ENCODE measurements at regions not wholly inside any gene's neighbourhood (a gene's known extent, or its start where the extent isn't known, plus 50 kb on each side); places are given as distances from the start of the nearest gene placed in this dataset.
"Not testable (repeated sequence)": the region's sequence is repeated elsewhere in the genome, so short reads cannot be mapped to it uniquely, and the experiment has no call there.

DNA sequence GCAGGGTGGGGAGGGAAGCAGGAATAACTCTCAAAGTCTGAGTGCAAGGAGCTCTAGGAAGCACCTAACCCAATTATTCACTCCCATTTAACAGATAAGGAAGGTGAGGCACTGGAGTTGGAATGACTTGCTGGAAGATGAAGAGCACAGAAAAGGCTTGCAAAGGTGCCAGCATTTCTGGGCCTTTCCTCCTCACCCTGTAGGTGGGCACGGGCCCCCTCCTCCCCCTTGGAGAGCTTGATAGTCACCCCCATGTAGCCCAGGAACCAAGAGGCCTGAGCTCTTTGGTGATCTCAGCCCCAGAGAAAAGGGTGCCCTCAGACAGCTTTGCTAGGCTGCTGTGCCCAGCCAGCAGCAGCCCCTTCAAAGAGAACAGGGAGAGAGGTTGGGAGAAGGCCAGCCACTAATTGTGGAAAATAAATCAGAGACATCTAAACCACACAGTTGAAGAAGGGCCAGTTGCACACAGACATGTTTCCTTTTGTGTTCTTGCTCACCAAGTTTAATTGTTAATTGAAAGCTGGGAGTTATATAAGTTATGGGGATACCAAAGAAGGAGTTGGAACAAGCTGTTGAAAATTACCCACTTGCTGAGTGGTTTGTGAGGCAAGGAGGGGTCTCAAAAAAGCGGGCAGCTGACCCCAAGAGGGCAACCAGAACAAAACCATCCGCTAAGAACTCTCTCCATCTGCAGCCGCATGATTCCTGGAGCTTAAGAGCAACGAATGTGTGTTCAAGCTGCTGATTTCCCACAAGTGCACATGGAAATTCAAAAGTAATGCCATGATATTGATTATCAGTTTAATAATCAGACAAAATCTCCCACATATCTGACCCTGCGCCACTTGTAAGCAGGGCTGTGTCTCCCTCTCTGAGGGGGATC lies 77.0 kb downstream of the MRPL14 start:
- no peak for DNase-seq

DNA sequence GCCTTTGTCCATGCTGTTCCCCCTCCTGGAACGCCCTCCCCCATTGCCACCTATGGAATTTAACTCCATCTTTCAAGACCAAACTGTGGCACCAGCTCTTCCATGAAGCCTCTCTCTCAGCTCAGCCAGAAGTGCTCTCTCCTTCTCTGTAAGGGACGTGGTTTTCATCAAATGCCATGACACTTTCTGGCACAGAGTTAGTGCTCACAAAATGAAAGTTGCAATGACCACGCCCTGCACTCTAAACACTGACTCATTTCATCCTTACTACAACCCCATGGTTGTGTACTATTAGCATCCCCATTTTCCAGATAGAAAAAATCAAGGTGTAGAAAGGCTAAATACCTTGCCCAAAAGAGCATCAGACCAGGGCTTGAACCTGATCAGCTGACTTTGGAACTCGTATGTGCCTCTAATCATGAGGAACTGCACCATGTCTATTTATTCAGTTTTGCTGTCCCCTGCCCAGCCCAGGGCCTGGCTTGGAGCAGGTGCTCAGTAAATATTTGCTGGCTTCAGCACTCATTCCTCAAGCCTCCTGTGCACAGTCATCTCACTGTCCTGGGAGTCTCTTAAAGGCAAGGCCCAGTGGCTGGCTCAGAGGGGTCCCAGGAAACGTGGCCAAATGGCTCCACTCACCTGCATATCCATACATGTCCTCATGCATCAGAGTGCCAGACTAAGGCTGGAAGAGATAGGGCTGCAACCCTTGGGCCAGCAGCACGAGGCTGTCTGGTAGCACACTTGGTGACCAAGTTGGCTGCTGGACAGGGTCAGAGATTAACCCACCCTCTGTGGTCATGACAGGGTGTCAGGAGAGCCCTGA lies 77.9 kb downstream of the MRPL14 start:
- no peak for DNase-seq

DNA sequence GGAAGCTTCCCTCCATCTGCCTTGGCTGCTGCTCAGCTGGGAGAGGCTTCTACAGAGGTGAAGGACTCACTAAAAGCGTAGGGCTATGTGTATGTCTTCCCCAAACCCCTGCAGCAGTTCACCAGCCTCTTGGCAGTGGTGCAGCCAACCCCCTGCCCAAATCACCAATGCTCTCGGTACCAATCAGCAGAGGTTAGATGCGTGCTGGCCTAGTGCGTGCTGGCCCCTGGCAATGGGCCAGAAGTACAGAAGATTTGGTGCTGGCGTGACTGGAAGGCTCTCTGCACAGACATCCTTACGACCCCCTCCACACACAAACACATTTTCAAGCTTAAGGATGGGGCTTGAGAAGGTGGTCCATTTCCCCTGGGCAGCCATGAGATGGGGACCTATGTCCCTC lies 79.0 kb downstream of the MRPL14 start:
- no peak for DNase-seq

DNA sequence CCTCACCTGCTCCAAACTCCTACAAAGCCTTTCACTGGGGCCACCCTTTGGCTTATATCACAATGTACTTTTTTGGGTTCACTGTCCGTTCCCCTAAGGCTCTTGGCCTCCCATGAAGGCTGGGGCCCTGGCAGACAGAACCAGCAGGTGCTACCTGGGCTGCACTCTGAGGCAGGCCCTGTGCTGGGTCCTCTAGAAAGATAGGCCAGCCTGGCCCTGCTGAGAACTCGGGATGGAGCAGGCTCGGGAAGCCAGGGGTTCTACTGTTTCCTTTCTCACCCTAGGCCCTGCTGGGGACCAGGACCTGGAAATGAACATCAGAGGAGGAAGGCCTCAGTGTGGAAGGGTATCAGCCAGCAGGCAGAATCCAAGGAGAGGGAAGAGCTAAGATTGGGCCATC lies 79.5 kb downstream of the MRPL14 start:
- DNase-seq: no peak

DNA sequence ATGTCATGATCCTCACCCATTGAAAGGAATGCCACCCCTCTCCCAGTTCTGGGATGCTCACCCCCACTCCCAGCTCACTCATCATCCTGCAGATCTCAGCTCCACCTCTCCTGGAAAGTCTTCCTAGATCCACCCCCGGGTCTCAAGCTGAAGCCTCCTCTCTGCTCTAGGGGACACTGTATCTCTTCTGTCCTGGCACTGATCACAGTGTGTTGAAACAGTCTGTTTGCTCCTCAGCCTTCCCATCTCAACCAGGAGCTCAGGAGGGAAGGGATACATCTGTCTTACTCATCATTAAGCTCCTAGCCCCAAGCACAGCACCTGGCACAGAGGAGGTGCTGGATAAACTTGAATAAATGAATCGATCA lies 80.1 kb downstream of the MRPL14 start:
- DNase-seq: no peak

DNA sequence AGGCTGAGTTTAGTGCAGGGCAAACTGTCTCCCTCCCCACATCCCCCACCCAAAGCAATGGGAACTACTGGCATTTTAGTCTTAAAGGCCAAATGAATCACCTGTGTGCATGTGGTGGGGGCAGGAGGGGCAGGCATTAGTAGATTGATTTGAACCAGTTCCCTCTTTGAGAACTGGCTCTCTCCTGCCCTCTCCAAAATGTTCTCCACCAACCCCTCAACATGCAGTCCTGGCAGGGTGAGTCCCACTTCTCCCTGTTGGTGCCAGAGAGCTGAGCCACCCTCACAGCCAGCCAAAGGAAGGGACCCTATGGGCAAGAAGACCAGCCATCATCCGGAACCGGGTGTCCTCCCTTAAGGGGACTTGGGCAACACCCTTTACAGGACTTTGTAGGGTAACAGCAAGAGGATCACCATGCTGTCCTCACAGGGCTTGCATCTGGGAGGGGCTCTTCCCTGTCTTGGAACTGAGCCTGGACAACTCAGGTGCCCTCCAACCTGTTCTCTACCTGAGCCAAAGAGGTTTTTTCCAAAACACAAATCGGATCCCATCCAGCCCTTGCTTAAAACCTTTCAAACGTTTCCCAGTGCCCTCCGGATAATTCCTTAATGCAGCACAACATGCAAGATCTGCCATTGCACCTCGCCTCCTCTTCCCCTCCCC lies 80.6 kb downstream of the MRPL14 start:
- DNase-seq: no peak

DNA sequence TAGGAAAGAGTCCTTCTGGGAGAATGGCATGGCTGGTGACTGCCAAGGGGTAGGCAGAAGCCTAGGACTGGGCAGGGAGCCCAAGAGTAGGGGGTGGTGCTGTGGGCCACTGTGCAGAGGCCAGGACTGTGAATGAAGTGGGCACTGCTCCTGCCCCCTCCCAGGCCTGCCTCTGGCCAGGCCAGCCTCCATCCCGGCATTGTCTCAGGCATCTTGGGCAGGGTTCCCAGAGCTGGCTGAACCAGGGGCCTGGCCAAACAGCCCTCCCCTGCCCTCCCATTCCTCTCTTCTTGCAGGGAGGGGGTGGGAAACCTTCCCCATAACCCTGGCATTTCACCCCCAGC lies 81.6 kb downstream of the MRPL14 start:
- DNase-seq: no peak

DNA sequence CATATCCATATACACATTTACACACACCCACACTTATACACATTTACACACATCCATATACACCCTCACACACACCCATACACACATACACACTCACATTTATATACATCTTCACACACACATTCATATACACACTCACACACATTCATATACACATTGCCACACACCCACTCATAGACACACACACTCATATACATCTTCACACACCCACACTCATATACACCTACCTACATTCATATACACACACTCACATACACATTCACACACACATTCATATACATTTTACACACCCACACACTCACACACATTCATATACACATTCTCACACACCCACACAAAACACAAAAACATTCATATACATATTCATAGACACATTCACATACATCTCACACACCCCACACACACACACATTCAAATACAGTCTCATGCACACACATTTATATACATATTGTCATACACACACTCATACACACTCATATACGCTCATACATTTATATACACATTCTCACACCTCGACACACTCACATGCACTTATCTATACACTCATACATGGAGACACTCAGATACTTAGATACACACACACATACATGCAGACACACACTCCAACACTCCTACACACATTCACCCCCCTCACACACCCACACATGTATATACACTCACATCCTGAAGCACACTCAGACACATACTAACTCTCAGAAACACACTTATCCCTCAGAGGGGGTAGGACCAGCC lies 82.1 kb downstream of the MRPL14 start:
- DNase-seq: no peak

DNA sequence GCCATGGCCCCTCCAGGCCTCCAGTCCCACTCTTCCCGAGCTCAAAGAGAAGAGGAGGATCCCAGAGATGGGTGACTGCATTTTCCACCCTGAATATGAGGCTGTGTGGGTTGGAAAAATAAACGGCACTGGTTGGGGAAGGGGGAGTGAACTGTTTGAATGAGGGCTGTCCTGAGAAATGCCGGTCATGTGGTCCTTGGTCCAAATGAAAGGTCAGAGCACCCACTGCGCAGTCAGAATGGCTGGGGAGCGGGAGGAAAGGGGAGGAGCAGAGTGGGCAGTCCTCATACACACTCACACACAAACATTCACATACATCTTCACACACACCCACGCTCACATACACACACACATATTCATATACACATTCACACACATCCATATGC lies 83.1 kb downstream of the MRPL14 start:
- DNase-seq: no peak

DNA sequence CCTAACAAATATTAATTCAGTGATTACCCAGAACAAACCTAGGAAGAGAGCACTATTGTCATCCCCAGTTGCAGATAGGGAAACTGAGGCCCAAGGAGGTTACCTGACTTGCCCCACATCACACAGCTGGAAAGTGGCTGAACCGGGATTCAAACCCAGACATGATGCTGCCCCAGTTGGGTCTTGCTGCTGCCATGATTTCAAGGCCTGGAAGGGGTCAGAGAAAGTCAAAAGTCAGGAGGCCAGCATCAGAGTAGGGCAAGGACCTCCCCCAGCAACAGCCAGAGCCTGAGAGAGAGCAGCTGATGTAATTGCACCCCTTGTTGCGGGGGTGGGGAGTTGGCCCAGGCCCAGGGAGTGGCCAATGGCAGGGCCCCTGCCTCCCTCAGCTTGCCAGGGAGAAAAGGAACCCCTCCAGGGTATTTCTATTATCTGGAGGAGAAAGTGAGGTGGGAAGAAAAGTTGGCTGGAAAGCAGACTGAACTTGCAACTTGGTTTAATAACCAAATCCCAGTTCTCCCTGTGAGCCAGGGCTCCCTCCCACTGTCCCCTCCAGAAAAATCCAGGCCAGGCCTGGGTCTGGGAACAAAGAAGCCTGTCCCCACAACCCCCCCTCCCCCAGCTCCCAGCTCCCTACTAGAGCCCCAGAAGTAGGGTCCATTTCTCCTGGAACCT lies 83.6 kb downstream of the MRPL14 start:
- no peak for DNase-seq

DNA sequence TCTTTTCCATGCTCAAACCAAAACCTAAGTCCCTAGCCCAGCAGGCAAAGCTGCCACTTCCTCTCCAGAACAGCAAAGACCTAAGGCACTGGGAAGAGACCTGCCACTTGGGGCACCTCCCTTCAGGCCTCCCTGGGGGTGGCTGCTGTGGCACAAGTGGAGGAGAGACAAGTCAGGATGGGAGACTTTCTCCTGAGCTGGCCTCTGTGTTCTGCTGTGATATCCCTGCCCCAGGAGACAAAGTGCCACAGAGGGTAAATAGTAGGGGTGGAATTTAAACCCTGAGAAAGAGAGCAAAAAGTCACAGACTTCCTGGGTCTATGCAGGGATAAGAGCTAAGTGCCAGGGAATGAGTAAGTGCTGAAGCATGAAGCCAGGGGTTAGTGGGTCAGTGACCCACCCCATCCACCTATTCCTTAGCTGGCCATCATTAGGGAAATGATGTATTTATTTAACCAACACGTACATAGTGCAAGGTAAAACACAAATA lies 84.2 kb downstream of the MRPL14 start:
- DNase-seq: no peak

DNA sequence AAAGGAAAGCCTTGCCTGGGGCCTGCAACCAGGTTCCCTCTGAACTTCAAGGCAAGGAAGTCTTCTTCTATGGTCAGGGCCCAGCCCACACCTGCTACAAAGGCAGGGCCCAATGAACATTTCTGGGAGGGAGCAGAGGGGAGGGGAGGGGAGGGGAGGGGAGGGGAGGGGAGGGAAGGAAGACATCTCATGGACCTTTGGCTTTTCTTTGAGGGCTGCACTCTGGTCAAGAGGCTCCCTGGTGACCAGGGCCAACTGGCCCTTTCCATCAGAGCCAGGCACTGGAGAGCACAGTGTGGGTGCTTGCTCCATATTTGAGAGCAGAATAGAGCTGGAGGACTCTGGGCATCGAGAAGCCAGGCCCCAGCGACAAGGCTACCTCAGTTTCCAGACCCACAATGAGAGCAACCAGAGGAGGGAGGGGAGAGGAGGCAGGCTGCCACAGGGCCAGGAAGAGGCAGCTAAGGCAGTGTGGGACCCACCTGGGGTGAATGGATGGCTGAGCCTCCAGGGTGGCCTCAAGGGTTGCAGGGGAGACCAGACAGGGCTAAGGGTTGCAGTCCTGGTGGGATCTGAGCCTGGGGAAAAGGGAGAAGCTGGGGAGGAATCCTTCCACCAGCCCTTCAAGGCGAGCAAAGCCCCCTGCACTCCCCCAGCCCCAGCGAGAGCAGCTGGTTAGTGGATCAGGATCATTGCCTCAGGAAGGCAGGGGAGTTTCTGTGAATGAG lies 84.8 kb downstream of the MRPL14 start:
- DNase-seq: no peak

DNA sequence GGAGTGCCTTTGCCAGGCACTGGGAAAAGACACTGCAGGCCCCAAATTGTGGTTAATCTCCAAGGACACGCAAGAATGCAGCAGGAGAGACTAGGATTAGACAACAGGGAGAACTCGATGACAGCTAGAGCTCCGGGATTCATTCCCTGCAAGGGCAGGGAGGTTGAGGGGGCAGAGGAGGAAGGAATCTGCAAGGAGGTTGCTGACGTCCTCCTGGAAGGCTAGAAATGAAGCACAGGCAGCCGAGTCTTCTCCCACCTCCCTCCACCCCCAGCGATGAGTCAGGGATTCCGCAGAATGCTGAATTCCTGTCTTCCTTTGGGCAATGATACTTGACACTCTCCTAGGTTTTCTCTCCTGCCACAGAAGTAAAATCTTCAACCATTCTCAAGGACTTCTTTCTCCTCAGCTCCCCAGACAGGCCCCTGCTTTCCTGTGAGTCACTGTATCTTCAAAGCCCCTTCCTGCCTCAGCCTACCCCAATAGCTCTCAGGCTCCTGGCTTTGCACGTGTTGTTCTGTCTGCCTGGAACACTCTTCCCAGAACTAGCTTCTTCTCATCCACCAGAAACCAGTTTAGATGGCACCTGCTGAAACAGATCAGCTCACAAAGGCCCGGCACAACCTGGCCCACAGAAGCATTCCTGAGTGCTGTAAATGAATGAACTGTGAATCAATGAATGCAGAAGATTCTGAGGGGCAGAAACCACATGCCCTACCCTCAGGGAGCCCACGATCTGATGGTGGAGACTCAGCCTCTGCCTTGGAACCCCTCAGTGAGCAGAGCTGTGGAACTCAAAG lies 85.6 kb downstream of the MRPL14 start:
- no peak for DNase-seq

DNA sequence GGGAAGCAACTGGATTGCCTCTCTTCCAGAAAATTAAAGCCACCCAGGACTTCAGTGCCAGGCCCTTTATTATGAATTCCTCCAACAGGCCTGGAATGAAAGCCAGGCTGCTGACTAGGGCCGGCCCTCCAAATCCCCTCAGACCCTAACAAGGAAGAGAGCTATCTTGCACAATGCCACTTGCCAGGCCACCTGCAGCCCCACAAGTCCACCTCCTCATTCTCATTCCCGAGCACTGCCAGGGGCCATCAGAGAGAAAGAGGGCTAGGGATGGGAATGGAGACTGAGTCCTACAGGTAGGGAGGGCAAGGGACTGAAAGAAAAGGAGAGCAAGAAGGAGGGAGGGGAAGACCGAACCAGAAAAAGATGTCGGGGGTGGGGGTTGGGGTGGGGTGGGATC lies 86.5 kb downstream of the MRPL14 start:
- no peak for DNase-seq

DNA sequence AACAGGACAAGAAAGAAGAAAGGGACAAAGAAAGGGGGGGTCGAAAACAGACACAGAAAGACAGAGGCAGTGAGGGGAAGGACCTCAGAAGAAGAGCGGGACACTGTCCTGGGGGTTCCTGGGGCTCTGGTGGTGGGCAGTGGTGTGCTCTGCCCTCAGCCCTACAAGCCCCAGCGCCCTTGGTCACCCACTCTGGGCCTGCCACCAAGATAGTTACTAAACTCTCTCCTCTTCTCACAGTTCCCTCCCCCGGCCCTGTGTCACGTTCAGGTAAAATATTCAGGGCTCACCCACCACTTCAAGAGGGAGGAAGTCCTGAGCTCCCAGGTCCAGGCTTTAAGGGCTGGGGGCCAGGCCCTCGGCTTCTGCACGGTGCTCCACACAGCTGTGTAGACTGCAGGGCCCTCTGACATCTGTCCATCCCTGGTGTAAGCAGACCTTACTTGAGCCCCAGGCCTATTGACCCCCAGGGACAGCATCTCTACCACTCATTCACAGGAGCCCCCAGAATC lies 87.4 kb downstream of the MRPL14 start:
- DNase-seq: no peak

DNA sequence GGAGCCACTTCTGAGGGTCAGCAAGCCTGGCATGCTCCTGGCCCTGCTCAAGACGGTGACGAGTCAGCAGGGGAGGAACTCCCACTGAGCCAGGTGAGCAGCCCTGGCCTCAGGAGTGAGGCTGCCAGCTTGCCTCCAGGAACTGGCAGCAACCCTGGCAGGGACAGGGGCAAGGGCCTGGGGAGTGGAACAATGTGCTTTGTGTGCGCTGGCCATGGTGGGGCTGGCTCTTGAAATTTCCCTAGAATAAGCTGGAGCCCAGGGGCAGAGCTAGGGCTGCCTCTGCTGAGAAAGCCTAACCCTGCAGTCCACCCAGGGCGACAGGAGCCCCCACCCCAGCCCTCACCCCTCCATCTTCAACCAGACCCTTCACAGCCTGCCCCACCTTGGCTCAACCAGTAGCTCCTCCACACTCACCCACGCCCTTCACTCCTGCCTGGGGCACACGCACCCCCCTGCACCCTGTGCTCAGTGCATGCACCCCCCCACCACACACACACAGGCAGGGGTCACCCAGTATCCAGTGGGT lies 88.0 kb downstream of the MRPL14 start:
- no peak for DNase-seq

DNA sequence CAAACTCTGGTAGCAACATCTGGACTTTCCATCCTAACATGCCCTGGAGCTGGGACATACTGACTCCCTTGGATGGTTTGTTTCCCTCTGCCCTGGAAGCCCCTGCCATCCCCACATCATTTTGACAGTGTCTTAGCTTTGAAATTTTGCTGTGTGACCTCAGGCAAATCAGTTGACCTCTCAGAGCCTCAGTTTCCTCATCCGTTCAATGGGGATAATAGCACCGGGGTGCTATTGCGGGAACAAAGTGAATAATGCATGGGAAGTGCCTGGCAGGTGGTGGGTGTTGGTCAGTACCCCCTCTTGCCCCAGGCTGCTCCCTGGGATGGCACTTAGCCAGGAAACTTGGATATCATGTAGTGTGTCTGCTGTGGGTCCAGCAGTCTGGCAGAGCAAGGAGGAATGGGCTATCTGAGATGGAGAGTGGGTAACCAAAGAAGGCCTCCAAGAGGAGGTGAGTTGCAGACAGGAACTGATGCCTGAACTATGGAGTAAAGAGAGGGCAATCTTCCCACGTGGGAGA lies 88.6 kb downstream of the MRPL14 start:
- DNase-seq: no peak

DNA sequence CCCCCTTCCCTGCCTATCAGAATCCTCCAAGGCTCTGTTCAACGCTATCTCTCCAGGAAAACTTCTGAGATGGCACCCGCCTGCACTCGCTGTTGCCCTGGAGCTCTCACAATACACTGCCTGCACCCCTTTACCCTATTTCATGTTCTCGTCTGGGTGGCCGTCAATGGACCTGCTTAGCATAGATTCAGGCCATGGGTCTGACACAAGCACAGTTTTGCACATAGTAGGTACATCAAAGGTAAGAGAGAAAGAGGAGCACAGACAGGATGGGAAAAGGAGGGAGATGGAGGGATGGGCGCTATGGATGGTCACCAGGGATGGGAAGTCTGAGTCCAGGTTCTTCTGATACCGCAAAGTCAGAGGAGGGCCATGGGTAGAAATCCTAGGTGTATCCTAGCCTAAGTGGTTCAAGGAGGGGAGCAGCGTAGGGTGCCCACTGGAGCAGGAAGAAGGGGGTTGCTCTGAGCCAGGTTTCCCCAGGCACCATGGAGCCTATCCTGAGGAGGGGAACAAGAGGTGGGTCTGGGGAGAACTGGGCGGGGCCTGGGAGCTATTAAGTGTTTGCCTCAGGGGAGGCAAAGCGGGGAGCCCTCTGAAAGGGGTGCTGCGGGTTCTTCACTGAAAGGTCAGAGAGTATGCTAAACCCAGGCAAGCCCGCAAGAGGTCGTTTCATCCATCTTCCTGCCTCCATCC lies 89.3 kb downstream of the MRPL14 start:
- no peak for DNase-seq

DNA sequence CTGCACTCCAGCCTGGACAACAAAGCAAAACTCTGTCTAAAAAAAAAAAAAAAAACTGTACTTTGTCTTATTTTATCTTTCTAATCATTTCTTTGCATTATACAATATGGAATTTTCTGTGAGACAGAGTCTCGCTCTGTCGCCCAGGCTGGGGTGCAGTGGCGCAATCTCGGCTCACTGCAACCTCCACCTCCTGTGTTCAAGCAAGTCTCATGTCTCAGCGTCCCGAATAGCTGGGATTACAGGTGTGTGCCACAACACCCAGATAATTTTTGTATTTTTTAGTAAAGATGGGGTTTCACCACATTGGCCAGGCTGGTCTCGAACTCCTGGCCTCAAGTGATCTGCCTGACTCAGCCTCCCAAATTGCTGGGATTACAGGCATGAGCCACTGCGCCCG lies 90.0 kb downstream of the MRPL14 start:
- not testable (repeated sequence) for DNase-seq
